ENCODE measurements at regions not wholly inside any gene's neighbourhood (a gene's known extent, or its start where the extent isn't known, plus 50 kb on each side); places are given as distances from the start of the nearest gene placed in this dataset.

DNA sequence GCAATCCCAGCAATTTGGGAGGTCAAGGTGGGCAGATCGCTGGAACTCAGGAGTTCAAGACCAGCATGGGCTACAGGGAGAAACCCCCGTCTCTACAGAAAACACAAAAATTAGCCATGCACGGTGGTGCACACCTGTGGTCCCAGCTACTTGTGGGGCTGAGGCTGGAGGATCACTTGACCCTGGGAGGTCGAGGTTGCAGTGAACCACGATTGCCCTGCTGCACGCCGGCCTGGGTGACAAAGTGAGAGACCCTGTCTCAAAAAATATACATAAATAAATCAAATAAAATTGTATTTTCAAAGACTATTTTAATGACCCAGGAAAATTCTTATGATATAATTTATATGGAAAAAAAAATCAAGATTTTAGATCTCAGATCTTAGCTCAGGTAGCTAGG is 191.5 kb downstream of the ZFP36L2 start:
- no peak for TF ChIP-seq CTCF (IDR thresholded peaks at IDR 0.05 in 4 of 5, conservative IDR thresholded peaks at IDR 0.05 in 1 of 5)
- TF ChIP-seq POLR2A (IDR thresholded peaks at IDR 0.05): no peak

Data from gastrocnemius medialis (tissue), 4 donors.